GM19324 (cell line): ENCODE measurements at regions not wholly inside any gene's neighbourhood (a gene's known extent, or its start where the extent isn't known, plus 50 kb on each side); places are given as distances from the start of the nearest gene placed in this dataset.

Experiments used
- ATAC-seq: cut with Tn5 transposase; IDR thresholded peaks from one replicate; pipeline ENCODE4 v1.9.1; 2021; ENCODE audit warnings: mild to moderate bottlenecking, moderate library complexity; ENCODE audit not compliant: unreplicated experiment, low FRiP score

GRCh38 chr10:33410860-33411234 lies 76.4 kb upstream of the NRP1 start:
- ATAC-seq, result no peak

- no peak for ATAC-seq
Observed at GRCh38 chr10:33410096-33410859, 75.8 kb upstream of the NRP1 start.

- no peak for ATAC-seq
Observed at GRCh38 chr10:33406596-33406995, 72.1 kb upstream of the NRP1 start.

- ATAC-seq, result no peak
Observed at GRCh38 chr10:33402220-33403073, 68.0 kb upstream of the NRP1 start.

- ATAC-seq, result no peak
Observed at GRCh38 chr10:33401300-33401699, 66.8 kb upstream of the NRP1 start.

GRCh38 chr10:33398796-33399195 lies 64.3 kb upstream of the NRP1 start:
- ATAC-seq, result no peak

GRCh38 chr10:33396938-33397337 lies 62.5 kb upstream of the NRP1 start:
- ATAC-seq, result no peak

GRCh38 chr10:33396279-33396678 lies 61.8 kb upstream of the NRP1 start:
- no peak for ATAC-seq

GRCh38 chr10:33395201-33395600 lies 60.7 kb upstream of the NRP1 start:
- no peak for ATAC-seq

- no peak for ATAC-seq
Observed at GRCh38 chr10:33392706-33393105, 58.2 kb upstream of the NRP1 start.

GRCh38 chr10:33391611-33392465 lies 57.4 kb upstream of the NRP1 start:
- ATAC-seq, result no peak

GRCh38 chr10:33390046-33390445 lies 55.6 kb upstream of the NRP1 start:
- no peak for ATAC-seq

GRCh38 chr10:33388785-33389184 lies 54.3 kb upstream of the NRP1 start:
- ATAC-seq, result no peak

- ATAC-seq, result no peak
Observed at GRCh38 chr10:33388382-33388781, 53.9 kb upstream of the NRP1 start.

GRCh38 chr10:33387720-33388119 lies 53.3 kb upstream of the NRP1 start:
- ATAC-seq, result no peak

GRCh38 chr10:33386926-33387325 lies 52.5 kb upstream of the NRP1 start:
- no peak for ATAC-seq

GRCh38 chr10:33385686-33386085 lies 51.2 kb upstream of the NRP1 start:
- ATAC-seq, result no peak

GRCh38 chr10:33385015-33385414 lies 50.5 kb upstream of the NRP1 start:
- no peak for ATAC-seq
